ENCODE measurements at regions not wholly inside any gene's neighbourhood (a gene's known extent, or its start where the extent isn't known, plus 50 kb on each side); places are given as distances from the start of the nearest gene placed in this dataset.
"Not testable (repeated sequence)": the region's sequence is repeated elsewhere in the genome, so short reads cannot be mapped to it uniquely, and the experiment has no call there.

GRCh38 chrX:117429501-117429900, 687.1 kb downstream of the KLHL13 start:
- TF ChIP-seq CTCF (conservative IDR thresholded peaks at IDR 0.05; ENCODE audit: low read depth, low read length) = no peak
- no peak for DNase-seq (ENCODE audit: low read depth)
- no peak overlapping the region for H3K4me3 ChIP-seq (ENCODE audit: low read depth, low read length)

GRCh38 chrX:117407449-117408150, 709.0 kb downstream of the KLHL13 start:
- TF ChIP-seq CTCF (conservative IDR thresholded peaks at IDR 0.05; ENCODE audit: low read depth, low read length) = no peak
- no peak for DNase-seq (ENCODE audit: low read depth)
- H3K4me3 ChIP-seq (ENCODE audit: low read depth, low read length) = no peak overlapping the region

GRCh38 chrX:117400839-117401238, 715.8 kb downstream of the KLHL13 start:
- H3K4me3 ChIP-seq (ENCODE audit: low read depth, low read length) = no peak overlapping the region
- DNase-seq (ENCODE audit: low read depth) = no peak
- TF ChIP-seq CTCF (conservative IDR thresholded peaks at IDR 0.05; ENCODE audit: low read depth, low read length) = no peak

GRCh38 chrX:117400005-117400404, 716.6 kb downstream of the KLHL13 start:
- TF ChIP-seq CTCF (conservative IDR thresholded peaks at IDR 0.05; ENCODE audit: low read depth, low read length) = no peak
- no peak for DNase-seq (ENCODE audit: low read depth)
- no peak overlapping the region for H3K4me3 ChIP-seq (ENCODE audit: low read depth, low read length)

- no peak for TF ChIP-seq CTCF (conservative IDR thresholded peaks at IDR 0.05; ENCODE audit: low read depth, low read length)
- DNase-seq (ENCODE audit: low read depth) = no peak
- no peak overlapping the region for H3K4me3 ChIP-seq (ENCODE audit: low read depth, low read length)
Measured at GRCh38 chrX:117397844-117398243, 718.8 kb downstream of the KLHL13 start.

- not testable (repeated sequence) for DNase-seq (ENCODE audit: low read depth); H3K4me3 ChIP-seq (ENCODE audit: low read depth, low read length)
Measured at GRCh38 chrX:117394506-117395070, 722.0 kb downstream of the KLHL13 start.

- not testable (repeated sequence) for DNase-seq (ENCODE audit: low read depth); H3K4me3 ChIP-seq (ENCODE audit: low read depth, low read length)
Measured at GRCh38 chrX:117392360-117392759, 724.2 kb downstream of the KLHL13 start.

GRCh38 chrX:117376460-117376859, 740.1 kb downstream of the KLHL13 start:
- TF ChIP-seq CTCF (conservative IDR thresholded peaks at IDR 0.05; ENCODE audit: low read depth, low read length) = no peak
- no peak overlapping the region for H3K4me3 ChIP-seq (ENCODE audit: low read depth, low read length)
- peak; percentile 27 for DNase-seq (ENCODE audit: low read depth)

Measured in epithelial cell of proximal tubule (primary cell).